ENCODE measurements at regions not wholly inside any gene's neighbourhood (a gene's known extent, or its start where the extent isn't known, plus 50 kb on each side); places are given as distances from the start of the nearest gene placed in this dataset.
"Not testable (repeated sequence)": the region's sequence is repeated elsewhere in the genome, so short reads cannot be mapped to it uniquely, and the experiment has no call there.

DNA sequence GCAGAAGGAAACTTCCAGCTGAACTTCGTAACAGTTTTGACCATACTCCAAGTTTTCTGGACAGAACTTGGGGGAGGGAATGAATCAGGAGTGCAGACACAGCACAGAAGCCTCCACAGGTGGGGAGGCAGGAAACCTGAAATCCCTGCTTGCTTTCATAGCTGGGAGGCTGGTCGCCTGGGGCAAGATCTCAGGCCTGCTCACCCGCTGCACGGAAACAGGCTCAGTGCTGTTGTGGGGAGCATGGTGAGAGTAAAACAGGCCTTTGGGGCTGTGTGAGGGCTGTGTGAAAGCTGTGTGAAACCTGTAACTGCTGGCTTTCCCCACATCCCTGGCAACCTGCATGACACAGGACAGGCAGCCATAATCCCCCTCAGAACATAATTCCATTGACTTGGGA lies 85.2 kb upstream of the UFL1 start (continued):
- TF ChIP-seq GTF2E2 (tag; IDR thresholded peaks at IDR 0.05) (no peak), ZNF436 (CRISPR knock-in tag; IDR thresholded peaks at IDR 0.05) (no peak), EZH2 (IDR thresholded peaks at IDR 0.05; ENCODE audit: borderline replicate concordance, low read depth, low read length) (no peak)
- TF ChIP-seq, protein P1, sequence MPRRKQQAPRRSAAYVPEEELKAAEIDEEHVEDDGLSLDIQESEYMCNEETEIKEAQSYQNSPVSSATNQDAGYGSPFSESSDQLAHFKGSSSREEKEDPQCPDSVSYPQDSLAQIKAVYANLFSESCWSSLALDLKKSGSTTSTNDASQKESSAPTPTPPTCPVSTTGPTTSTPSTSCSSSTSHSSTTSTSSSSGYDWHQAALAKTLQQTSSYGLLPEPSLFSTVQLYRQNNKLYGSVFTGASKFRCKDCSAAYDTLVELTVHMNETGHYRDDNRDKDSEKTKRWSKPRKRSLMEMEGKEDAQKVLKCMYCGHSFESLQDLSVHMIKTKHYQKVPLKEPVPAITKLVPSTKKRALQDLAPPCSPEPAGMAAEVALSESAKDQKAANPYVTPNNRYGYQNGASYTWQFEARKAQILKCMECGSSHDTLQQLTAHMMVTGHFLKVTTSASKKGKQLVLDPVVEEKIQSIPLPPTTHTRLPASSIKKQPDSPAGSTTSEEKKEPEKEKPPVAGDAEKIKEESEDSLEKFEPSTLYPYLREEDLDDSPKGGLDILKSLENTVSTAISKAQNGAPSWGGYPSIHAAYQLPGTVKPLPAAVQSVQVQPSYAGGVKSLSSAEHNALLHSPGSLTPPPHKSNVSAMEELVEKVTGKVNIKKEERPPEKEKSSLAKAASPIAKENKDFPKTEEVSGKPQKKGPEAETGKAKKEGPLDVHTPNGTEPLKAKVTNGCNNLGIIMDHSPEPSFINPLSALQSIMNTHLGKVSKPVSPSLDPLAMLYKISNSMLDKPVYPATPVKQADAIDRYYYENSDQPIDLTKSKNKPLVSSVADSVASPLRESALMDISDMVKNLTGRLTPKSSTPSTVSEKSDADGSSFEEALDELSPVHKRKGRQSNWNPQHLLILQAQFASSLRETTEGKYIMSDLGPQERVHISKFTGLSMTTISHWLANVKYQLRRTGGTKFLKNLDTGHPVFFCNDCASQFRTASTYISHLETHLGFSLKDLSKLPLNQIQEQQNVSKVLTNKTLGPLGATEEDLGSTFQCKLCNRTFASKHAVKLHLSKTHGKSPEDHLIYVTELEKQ (CRISPR knock-in tag; IDR thresholded peaks at IDR 0.05) = no peak
- TF ChIP-seq, protein P2, sequence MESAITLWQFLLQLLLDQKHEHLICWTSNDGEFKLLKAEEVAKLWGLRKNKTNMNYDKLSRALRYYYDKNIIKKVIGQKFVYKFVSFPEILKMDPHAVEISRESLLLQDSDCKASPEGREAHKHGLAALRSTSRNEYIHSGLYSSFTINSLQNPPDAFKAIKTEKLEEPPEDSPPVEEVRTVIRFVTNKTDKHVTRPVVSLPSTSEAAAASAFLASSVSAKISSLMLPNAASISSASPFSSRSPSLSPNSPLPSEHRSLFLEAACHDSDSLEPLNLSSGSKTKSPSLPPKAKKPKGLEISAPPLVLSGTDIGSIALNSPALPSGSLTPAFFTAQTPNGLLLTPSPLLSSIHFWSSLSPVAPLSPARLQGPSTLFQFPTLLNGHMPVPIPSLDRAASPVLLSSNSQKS (CRISPR knock-in tag; IDR thresholded peaks at IDR 0.05) = no peak

DNA sequence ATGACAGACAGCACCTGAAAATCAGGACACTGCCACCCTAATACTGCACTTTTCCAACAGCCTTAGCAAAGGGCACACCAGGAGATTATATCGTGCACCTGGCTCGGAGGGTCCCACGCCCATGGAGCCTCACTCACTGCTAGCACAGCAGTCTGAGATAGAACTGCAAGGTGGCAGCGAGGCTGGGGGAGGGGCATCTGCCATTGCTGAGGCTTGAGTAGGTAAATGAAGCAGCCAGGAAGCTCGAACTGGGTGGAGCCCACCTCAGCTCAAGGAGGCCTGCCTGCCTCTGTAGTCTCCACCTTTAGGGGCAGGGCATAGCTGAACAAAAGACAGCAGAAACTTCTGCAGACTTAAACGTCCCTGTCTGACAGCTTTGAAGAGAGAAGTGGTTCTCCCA lies 84.4 kb upstream of the UFL1 start:
- H3K4me3 ChIP-seq; DNase-seq (ENCODE audit: extremely low read depth in 1 of 4, low spot score in 3 of 4); H3K4me1 ChIP-seq (replicated peaks in 1 of 2; ENCODE audit: control insufficient read depth in 2 of 2, insufficient read depth in 2 of 2, low read length in 2 of 2); CTCF ChIA-PET (ENCODE audit: low intra/inter-chr PET ratio); BruUV-seq (replicated peaks); H3K79me2 ChIP-seq (ENCODE audit: control insufficient read depth, insufficient read depth, low read length); ATAC-seq; H2AFZ ChIP-seq (ENCODE audit: low read depth, low read length); H3K9me3 ChIP-seq (replicated peaks; ENCODE audit: control insufficient read depth, insufficient read depth, low read depth, low read length); POLR2A ChIA-PET; FAIRE-seq; H3K9ac ChIP-seq (ENCODE audit: insufficient read depth in 1 of 2, low read depth in 2 of 2, low read length in 2 of 2); H4K20me1 ChIP-seq (replicated peaks; ENCODE audit: control insufficient read depth, insufficient read depth, low read length); H3K4me2 ChIP-seq (ENCODE audit: insufficient read depth, low read length); H3K36me3 ChIP-seq (ENCODE audit: control insufficient read depth, insufficient read depth, low read length); intact Hi-C loops (cut with micrococcal nuclease); H3K27me3 ChIP-seq (ENCODE audit: control insufficient read depth in 2 of 2, insufficient read depth in 2 of 2, low read length in 2 of 2); H3K9me1 ChIP-seq (ENCODE audit: control insufficient read depth, insufficient read depth, low read length); H3K27ac ChIP-seq (ENCODE audit: extremely low read depth, low read depth, low read length); in situ Hi-C loops (cut with MboI): not testable (repeated sequence)
- WGBS (ENCODE audit: insufficient coverage, low coverage, missing lambda C conversion rate) = 0% methylated on average over 6 of the region's 6 CpGs
